ENCODE measurements at regions not wholly inside any gene's neighbourhood (a gene's known extent, or its start where the extent isn't known, plus 50 kb on each side); places are given as distances from the start of the nearest gene placed in this dataset.

DNA sequence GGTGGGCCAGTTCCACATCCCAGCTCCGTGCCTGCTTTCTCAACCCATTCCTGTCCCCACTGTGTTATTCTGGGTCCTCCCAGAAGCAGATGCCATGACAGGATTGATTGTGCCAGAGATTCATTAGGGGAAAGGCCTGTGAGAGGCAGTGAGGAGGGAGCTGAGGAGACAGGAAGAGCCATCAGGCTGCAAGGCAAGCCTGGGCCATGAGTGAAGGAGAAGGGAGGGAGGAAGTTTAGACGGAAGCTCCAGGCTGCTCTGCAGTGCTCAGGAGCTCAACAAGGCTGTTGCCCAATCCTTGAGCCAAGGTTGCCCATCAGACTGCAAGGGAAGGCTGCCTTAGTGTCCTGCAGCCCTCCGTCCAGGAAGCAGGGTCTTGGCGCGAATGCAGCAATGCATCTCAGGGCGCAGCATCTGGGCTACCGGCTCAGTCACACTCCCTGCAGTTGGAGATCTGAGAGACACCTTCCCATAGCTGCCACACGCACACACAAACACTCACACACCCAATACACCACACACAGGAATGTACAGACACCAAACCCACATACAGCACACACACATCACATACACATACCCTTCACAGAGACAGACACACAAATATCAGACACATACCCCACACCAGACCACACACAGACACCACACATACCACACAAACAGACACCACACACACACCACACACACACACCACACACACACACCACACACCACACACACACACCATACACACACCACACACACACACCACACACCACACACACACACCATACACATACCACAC is 139.5 kb upstream of the NDUFV2 start:
- Histone ChIP-seq H3K4me3 (ENCODE audit: low read depth, low read length) (no peak overlapping the region), H3K9me3 (ENCODE audit: control insufficient read depth, insufficient read depth, low read depth, low read length) (no peaks in the 10 kb centered on the region), H3K27ac (ENCODE audit: extremely low read depth, low read depth, low read length) (no peak overlapping the region), H3K36me3 (ENCODE audit: control insufficient read depth in 2 of 2, insufficient read depth in 1 of 2, low read length in 2 of 2) (no peaks in the 10 kb centered on the region), H3K4me1 (ENCODE audit: control insufficient read depth, insufficient read depth, low read length) (no peaks in the 10 kb centered on the region)
- 0 out of 2 replicates have a peak, but pooled peaks have one; percentile 25 for TF ChIP-seq ZNF776 (tag by site-specific recombination; IDR thresholded peaks at IDR 0.05; ENCODE audit: borderline replicate concordance)
- TF ChIP-seq ZNF266 (tag by site-specific recombination; IDR thresholded peaks at IDR 0.05; ENCODE audit: low read depth), result peak; percentile 8; the same call in 1 of the 2 replicates
- no peak for TF ChIP-seq ZNF48 (tag by site-specific recombination; IDR thresholded peaks at IDR 0.05)
- ChIA-PET POLR2A (no interaction called here), CTCF (no interaction called here)

GRCh38 chr18:8963876-8964275 is 138.6 kb upstream of the NDUFV2 start:
- ChIA-PET POLR2A (no interaction called here), CTCF (no interaction called here)
- H3K9me3 ChIP-seq (ENCODE audit: control insufficient read depth, insufficient read depth, low read depth, low read length), result no peaks in the 10 kb centered on the region
- no peaks in the 10 kb centered on the region for H3K36me3 ChIP-seq (ENCODE audit: control insufficient read depth in 2 of 2, insufficient read depth in 1 of 2, low read length in 2 of 2)
- TF ChIP-seq ZNF530 (tag by site-specific recombination; IDR thresholded peaks at IDR 0.05; ENCODE audit: low read depth) (no peak), YY2 (tag by site-specific recombination; IDR thresholded peaks at IDR 0.05) (no peak), ZNF112 (tag by site-specific recombination; IDR thresholded peaks at IDR 0.05) (no peak), ZNF561 (tag by site-specific recombination; IDR thresholded peaks at IDR 0.05; ENCODE audit: borderline replicate concordance) (no peak), KLF10 (tag by site-specific recombination; IDR thresholded peaks at IDR 0.05) (no peak), ZNF292 (tag by site-specific recombination; IDR thresholded peaks at IDR 0.05; ENCODE audit: borderline replicate concordance, low read depth) (no peak), ZNF133 (tag by site-specific recombination; IDR thresholded peaks at IDR 0.05) (no peak), ZBTB8A (tag by site-specific recombination; IDR thresholded peaks at IDR 0.05) (no peak), ZNF391 (tag by site-specific recombination; IDR thresholded peaks at IDR 0.05; ENCODE audit: borderline replicate concordance, low read depth) (no peak), ZBTB20 (tag by site-specific recombination; IDR thresholded peaks at IDR 0.05) (no peak)
- no peak overlapping the region for H3K27ac ChIP-seq (ENCODE audit: extremely low read depth, low read depth, low read length)
- no peaks in the 10 kb centered on the region for H3K4me1 ChIP-seq (ENCODE audit: control insufficient read depth, insufficient read depth, low read length)
- no peak overlapping the region for H3K4me3 ChIP-seq (ENCODE audit: low read depth, low read length)

DNA sequence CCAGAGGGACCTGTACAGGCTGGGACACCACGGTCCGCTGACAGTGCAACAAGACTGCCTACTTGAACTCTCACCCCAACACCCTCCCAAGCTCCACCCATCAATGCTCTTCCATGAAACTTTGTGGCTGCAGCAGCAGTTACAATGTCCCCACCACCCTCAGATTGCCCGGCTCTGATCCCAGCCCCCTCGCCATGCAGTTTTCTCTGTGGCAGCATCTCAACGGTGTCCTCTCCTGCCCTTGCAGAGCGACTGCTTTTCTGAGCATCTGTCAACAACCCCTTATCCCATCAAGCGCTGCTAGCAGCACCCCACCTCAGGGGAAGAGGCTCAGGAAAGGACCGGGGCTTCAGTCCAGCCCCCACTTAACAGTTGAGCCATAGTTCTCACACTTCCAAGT is 137.1 kb upstream of the NDUFV2 start:
- no peak overlapping the region for H3K4me3 ChIP-seq (ENCODE audit: low read depth, low read length)
- no peaks in the 10 kb centered on the region for H3K4me1 ChIP-seq (ENCODE audit: control insufficient read depth, insufficient read depth, low read length)
- no peaks in the 10 kb centered on the region for H3K9me3 ChIP-seq (ENCODE audit: control insufficient read depth, insufficient read depth, low read depth, low read length)
- ChIA-PET POLR2A (no interaction called here), CTCF (interaction anchor here (0.6 kb wide), 1 partner anchor 189 kb away, joined by 6 read pairs; no protein-coding TSS in a partner anchor)
- no peak overlapping the region for H3K27ac ChIP-seq (ENCODE audit: extremely low read depth, low read depth, low read length)
- TF ChIP-seq HOXD13 (CRISPR knock-in tag; IDR thresholded peaks at IDR 0.05; ENCODE audit: borderline replicate concordance) (no peak), ZNF837 (tag by site-specific recombination; IDR thresholded peaks at IDR 0.05) (no peak)
- H3K36me3 ChIP-seq (ENCODE audit: control insufficient read depth in 2 of 2, insufficient read depth in 1 of 2, low read length in 2 of 2), result no peaks in the 10 kb centered on the region

DNA sequence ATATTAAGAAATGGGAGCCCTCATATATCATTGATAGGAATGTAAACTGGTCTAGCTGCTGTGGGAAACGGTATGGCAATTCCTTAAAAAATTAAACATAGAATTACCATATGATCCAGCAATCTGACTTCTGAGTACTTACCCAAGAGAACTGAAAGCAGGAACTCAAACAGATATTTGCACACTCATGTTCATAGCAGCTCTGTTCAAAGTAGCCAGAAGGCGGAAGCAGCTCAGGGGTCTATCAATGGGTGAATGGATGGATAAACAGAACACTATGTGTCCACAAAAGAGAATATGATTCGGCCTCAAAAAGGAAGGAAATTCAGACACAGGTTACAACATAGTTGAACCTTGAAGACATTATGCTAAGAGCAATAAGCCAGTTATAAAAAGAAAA is 135.7 kb upstream of the NDUFV2 start:
- H3K4me3 ChIP-seq (ENCODE audit: low read depth, low read length), result no peak overlapping the region
- ChIA-PET CTCF (interaction anchor here (0.6 to 0.7 kb wide), 2 partner anchors 271 to 1176 kb away, joined by 3 read pairs; no protein-coding TSS in a partner anchor), POLR2A (no interaction called here)
- no peaks in the 10 kb centered on the region for H3K36me3 ChIP-seq (ENCODE audit: control insufficient read depth in 2 of 2, insufficient read depth in 1 of 2, low read length in 2 of 2)
- H3K4me1 ChIP-seq (ENCODE audit: control insufficient read depth, insufficient read depth, low read length), result no peaks in the 10 kb centered on the region
- no peaks in the 10 kb centered on the region for H3K9me3 ChIP-seq (ENCODE audit: control insufficient read depth, insufficient read depth, low read depth, low read length)
- H3K27ac ChIP-seq (ENCODE audit: extremely low read depth, low read depth, low read length), result no peak overlapping the region
- no peak for TF ChIP-seq KLF8 (tag by site-specific recombination; IDR thresholded peaks at IDR 0.05)
- TF ChIP-seq ZNF791 (tag by site-specific recombination; IDR thresholded peaks at IDR 0.05), result no peak
- no peak for TF ChIP-seq ZNF140 (tag by site-specific recombination; IDR thresholded peaks at IDR 0.05)
- no peak for TF ChIP-seq ZNF24 (tag by site-specific recombination; IDR thresholded peaks at IDR 0.05)
- TF ChIP-seq, protein P1, sequence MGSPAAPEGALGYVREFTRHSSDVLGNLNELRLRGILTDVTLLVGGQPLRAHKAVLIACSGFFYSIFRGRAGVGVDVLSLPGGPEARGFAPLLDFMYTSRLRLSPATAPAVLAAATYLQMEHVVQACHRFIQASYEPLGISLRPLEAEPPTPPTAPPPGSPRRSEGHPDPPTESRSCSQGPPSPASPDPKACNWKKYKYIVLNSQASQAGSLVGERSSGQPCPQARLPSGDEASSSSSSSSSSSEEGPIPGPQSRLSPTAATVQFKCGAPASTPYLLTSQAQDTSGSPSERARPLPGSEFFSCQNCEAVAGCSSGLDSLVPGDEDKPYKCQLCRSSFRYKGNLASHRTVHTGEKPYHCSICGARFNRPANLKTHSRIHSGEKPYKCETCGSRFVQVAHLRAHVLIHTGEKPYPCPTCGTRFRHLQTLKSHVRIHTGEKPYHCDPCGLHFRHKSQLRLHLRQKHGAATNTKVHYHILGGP (tag by site-specific recombination; IDR thresholded peaks at IDR 0.05), result no peak
- no peak for TF ChIP-seq ZNF202 (tag by site-specific recombination; IDR thresholded peaks at IDR 0.05; ENCODE audit: borderline replicate concordance)
- no peak for TF ChIP-seq ZBTB49 (tag by site-specific recombination; IDR thresholded peaks at IDR 0.05; ENCODE audit: low read depth)
- no peak for TF ChIP-seq ZNF184 (tag by site-specific recombination; IDR thresholded peaks at IDR 0.05)
